CD14-positive monocyte (primary cell): ENCODE measurements at regions not wholly inside any gene's neighbourhood (a gene's known extent, or its start where the extent isn't known, plus 50 kb on each side); places are given as distances from the start of the nearest gene placed in this dataset.

Experiments
- DNase-seq, 3 donors: peaks; one replicate each; pipeline ENCODE4 v3.0.0-alpha.2; 2011 to 2022
- H2AFZ ChIP-seq: 2 replicates; pipeline ENCODE4 v1.6.0; 2012; ENCODE audit warnings: mild to moderate bottlenecking, low read depth, low read length, inconsistent platforms; ENCODE audit not compliant: insufficient read depth, poor library complexity, severe bottlenecking
- H3K27ac ChIP-seq, 2 donors: 1 replicate in 1 of 2; 2 replicates in 1 of 2; pipeline ENCODE4 v1.5.1; 2012 to 2013; ENCODE audit warnings: low read length in 2 of 2, control low read depth in 1 of 2, inconsistent platforms in 1 of 2, low read depth in 1 of 2, mild to moderate bottlenecking in 1 of 2
- H3K27me3 ChIP-seq, 2 donors: one replicate each; pipeline versions ENCODE4 v1.6.0 to v1.6.1; 2011 to 2013; ENCODE audit warnings: low read length in 2 of 2; ENCODE audit not compliant: control insufficient read depth in 2 of 2, insufficient read depth in 2 of 2
- H3K36me3 ChIP-seq, 2 donors: replicated peaks in 1 of 2; 1 replicate in 1 of 2; 2 replicates in 1 of 2; pipeline versions ENCODE4 v1.5.1 to v1.6.1; 2012 to 2013; ENCODE audit warnings: low read length in 2 of 2, control low read depth in 1 of 2, inconsistent platforms in 1 of 2, mild to moderate bottlenecking in 1 of 2; ENCODE audit not compliant: insufficient read depth in 2 of 2, control insufficient read depth in 1 of 2
- H3K4me1 ChIP-seq, 2 donors: 1 replicate in 1 of 2; 2 replicates in 1 of 2; pipeline versions ENCODE4 v1.5.1 to v1.6.1; 2012 to 2013; ENCODE audit warnings: low read length in 2 of 2, control low read depth in 1 of 2, inconsistent platforms in 1 of 2, mild to moderate bottlenecking in 1 of 2, moderate library complexity in 1 of 2; ENCODE audit not compliant: insufficient read depth in 2 of 2, control insufficient read depth in 1 of 2
- H3K4me2 ChIP-seq: replicated peaks from 2 replicates; pipeline ENCODE3; 2012; ENCODE audit warnings: low read length, moderate library complexity, mild to moderate bottlenecking; ENCODE audit not compliant: poor library complexity, severe bottlenecking; ENCODE audit errors: extremely low read depth
- H3K4me3 ChIP-seq, 3 experiments: fragments of 200-600 bp in 1 of 3; sonication (generic) in 1 of 3; replicated peaks in 1 of 3; 1 replicate in 2 of 3; 2 replicates in 1 of 3; pipeline ENCODE4 v1.5.1; 2011 to 2013; ENCODE audit warnings: low read length in 3 of 3, mild to moderate bottlenecking in 3 of 3, control low read depth in 2 of 3, low read depth in 2 of 3, inconsistent platforms in 1 of 3, moderate library complexity in 1 of 3
- H3K79me2 ChIP-seq: 2 replicates; pipeline ENCODE4 v1.6.0; 2012; ENCODE audit warnings: mild to moderate bottlenecking, control low read depth, inconsistent platforms, low read length, moderate library complexity; ENCODE audit not compliant: insufficient read depth
- H3K9ac ChIP-seq: 2 replicates; pipeline ENCODE4 v1.6.0; 2017; ENCODE audit warnings: low read length, mild to moderate bottlenecking; ENCODE audit not compliant: insufficient read depth, poor library complexity, severe bottlenecking
- H3K9me3 ChIP-seq, 2 donors: replicated peaks in 1 of 2; 1 replicate in 1 of 2; 2 replicates in 1 of 2; pipeline versions ENCODE4 v1.5.1 to v1.6.1; 2012 to 2013; ENCODE audit warnings: low read length in 2 of 2, control low read depth in 1 of 2; ENCODE audit not compliant: control insufficient read depth in 1 of 2, insufficient read depth in 1 of 2
- H4K20me1 ChIP-seq: 2 replicates; pipeline ENCODE4 v1.6.0; 2012; ENCODE audit warnings: mild to moderate bottlenecking, low read length, control low read depth, moderate library complexity; ENCODE audit not compliant: insufficient read depth
- H3K27ac Mint-ChIP-seq, 7 donors: one replicate each; pipeline ENCODE4 v1.8.0; 2020; ENCODE audit warnings: mild to moderate bottlenecking in 7 of 7, mixed read lengths in 7 of 7, moderate library complexity in 6 of 7, inconsistent platforms in 2 of 7
- H3K27me3 Mint-ChIP-seq, 3 donors: one replicate each; pipeline ENCODE4 v1.8.0; 2021 to 2022; ENCODE audit warnings: low read depth in 3 of 3, mild to moderate bottlenecking in 3 of 3, mixed read lengths in 3 of 3, moderate library complexity in 3 of 3, inconsistent platforms in 1 of 3
- H3K36me3 Mint-ChIP-seq, 2 donors: one replicate each; pipeline ENCODE4 v1.8.0; 2020; ENCODE audit warnings: mixed read lengths in 2 of 2, inconsistent platforms in 1 of 2, mild to moderate bottlenecking in 1 of 2
- H3K4me1 Mint-ChIP-seq: one replicate; pipeline ENCODE4 v1.8.0; 2020; ENCODE audit warnings: mild to moderate bottlenecking, mixed read lengths
- H3K4me3 Mint-ChIP-seq, 2 donors: one replicate each; pipeline ENCODE4 v1.8.0; 2020; ENCODE audit warnings: mild to moderate bottlenecking in 2 of 2, mixed read lengths in 2 of 2, moderate library complexity in 1 of 2
- H3K9me3 Mint-ChIP-seq, 7 donors: one replicate each; pipeline ENCODE4 v1.8.0; 2020 to 2022; ENCODE audit warnings: mixed read lengths in 7 of 7, mild to moderate bottlenecking in 6 of 7, moderate library complexity in 6 of 7, inconsistent platforms in 2 of 7
- WGBS: methylation state at CpG from one replicate; pipeline ENCODE4 v1.1.5; 2013; ENCODE audit warnings: missing lambda C conversion rate; ENCODE audit not compliant: insufficient coverage; 5-methylcytosine and 5-hydroxymethylcytosine counted together
- intact Hi-C, 2 donors: fragments of 100-400 bp; cut with micrococcal nuclease; formaldehyde crosslinking; loops; one replicate each; pipeline versions ENCODE4 v1.15.0 to v1.15.1; 2023
- TF ChIP-seq, protein P1 (sequence below): fragments of 200-600 bp; IDR thresholded peaks from one replicate; pipeline ENCODE4 v1.8.0; 2022; ENCODE audit warnings: antibody characterized with exemption, mild to moderate bottlenecking

DNA sequence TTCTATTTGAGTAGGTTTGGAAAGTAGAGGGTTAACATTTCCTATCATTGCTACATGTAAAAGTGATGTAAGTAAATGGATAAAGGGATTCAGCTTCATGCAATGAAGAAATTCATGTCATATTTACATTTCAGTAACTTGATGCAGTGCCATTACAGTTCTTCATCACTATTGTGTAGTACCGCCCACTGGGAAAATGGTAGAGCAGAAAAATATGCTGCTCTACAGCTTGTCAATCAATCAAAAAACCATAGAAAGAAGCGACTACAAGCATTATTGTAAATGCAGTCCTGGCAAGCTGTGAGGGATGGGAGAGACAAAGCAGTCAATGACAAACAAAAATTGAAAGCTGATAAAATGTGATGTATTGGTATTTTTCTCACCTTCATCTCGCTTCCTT lies 1597.9 kb downstream of the RPA4 start:
- WGBS = no CpG with 5 or more reads among the region's 3 CpGs
- Histone ChIP-seq H2AFZ (no peak overlapping the region), H3K27me3 (no peaks in the 10 kb centered on the region), H3K9ac (no peak overlapping the region), H3K4me1 (no peaks in the 10 kb centered on the region), H3K4me3 (no peak overlapping the region), H3K36me3 (no peaks in the 10 kb centered on the region), H4K20me1 (no peaks in the 10 kb centered on the region), H3K79me2 (no peaks in the 10 kb centered on the region), H3K4me2 (no peak overlapping the region), H3K9me3 (no peaks in the 10 kb centered on the region), H3K27ac (no peak overlapping the region)
- H3K4me1 Mint-ChIP-seq = no peaks in the 10 kb centered on the region
- H3K27ac Mint-ChIP-seq = no peak overlapping the region
- DNase-seq = no peak
- H3K36me3 Mint-ChIP-seq = no peaks in the 10 kb centered on the region
- intact Hi-C loops = no loop called here
- no peak overlapping the region for H3K4me3 Mint-ChIP-seq
- TF ChIP-seq, protein P1, sequence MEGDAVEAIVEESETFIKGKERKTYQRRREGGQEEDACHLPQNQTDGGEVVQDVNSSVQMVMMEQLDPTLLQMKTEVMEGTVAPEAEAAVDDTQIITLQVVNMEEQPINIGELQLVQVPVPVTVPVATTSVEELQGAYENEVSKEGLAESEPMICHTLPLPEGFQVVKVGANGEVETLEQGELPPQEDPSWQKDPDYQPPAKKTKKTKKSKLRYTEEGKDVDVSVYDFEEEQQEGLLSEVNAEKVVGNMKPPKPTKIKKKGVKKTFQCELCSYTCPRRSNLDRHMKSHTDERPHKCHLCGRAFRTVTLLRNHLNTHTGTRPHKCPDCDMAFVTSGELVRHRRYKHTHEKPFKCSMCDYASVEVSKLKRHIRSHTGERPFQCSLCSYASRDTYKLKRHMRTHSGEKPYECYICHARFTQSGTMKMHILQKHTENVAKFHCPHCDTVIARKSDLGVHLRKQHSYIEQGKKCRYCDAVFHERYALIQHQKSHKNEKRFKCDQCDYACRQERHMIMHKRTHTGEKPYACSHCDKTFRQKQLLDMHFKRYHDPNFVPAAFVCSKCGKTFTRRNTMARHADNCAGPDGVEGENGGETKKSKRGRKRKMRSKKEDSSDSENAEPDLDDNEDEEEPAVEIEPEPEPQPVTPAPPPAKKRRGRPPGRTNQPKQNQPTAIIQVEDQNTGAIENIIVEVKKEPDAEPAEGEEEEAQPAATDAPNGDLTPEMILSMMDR = no peak
- peaks cover 0 to 2% (median 0%) of the 10 kb centered on the region in 7 donors for H3K9me3 Mint-ChIP-seq
- no peaks in the 10 kb centered on the region for H3K27me3 Mint-ChIP-seq

DNA sequence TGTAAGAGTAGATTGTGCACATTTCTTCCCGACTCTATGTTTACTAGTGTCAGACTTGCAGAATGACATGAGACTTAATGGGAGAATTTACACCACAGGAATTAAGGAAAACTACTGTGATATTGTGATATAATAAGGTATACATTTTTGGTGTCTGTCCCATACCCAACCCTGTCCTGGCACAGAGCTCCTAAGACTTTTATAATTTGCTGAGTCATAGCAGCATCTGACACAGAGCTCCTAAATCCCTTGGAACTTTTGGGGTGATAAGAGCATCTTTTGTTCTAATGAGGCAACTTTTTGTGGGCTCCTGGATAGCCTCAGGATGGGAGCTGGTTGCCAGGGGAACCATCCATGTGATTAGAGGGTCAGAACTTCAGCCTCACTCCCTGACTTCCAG lies 1607.0 kb downstream of the RPA4 start:
- Mint-ChIP-seq H3K4me3 (no peak overlapping the region), H3K9me3 (peaks cover 0 to 2% (median 0%) of the 10 kb centered on the region in 7 donors), H3K4me1 (no peaks in the 10 kb centered on the region), H3K27ac (no peak overlapping the region), H3K36me3 (no peaks in the 10 kb centered on the region), H3K27me3 (no peaks in the 10 kb centered on the region)
- Histone ChIP-seq H3K4me2 (no peak overlapping the region), H3K36me3 (no peaks in the 10 kb centered on the region), H3K79me2 (no peaks in the 10 kb centered on the region), H4K20me1 (no peaks in the 10 kb centered on the region), H3K4me1 (no peaks in the 10 kb centered on the region), H3K27me3 (no peaks in the 10 kb centered on the region), H2AFZ (no peak overlapping the region), H3K9ac (no peak overlapping the region), H3K9me3 (no peaks in the 10 kb centered on the region), H3K4me3 (no peak overlapping the region), H3K27ac (no peak overlapping the region)
- TF ChIP-seq, protein P1 = no peak
- intact Hi-C loops = no loop called here
- DNase-seq = no peak
- whole genome bisulfite sequencing = no CpG with 5 or more reads among the region's 1 CpG
